SK-N-SH treated with all-trans-retinoic acid at 6 μM for 48 hours (cell line): ENCODE measurements at regions not wholly inside any gene's neighbourhood (a gene's known extent, or its start where the extent isn't known, plus 50 kb on each side); places are given as distances from the start of the nearest gene placed in this dataset.

Source experiments
- ARNTL ChIP-seq: fragments of 450-650 bp; formaldehyde crosslinking; IDR thresholded peaks from 2 replicates; pipeline ENCODE4 v1.5.0; 2020; ENCODE audit warnings: low read depth, mild to moderate bottlenecking, moderate library complexity, borderline replicate concordance
- BACH2 ChIP-seq: fragments of 250-450 bp; sonication (Bioruptor Pico); IDR thresholded peaks from 2 replicates; pipeline ENCODE4 v1.9.0; 2021; ENCODE audit warnings: mild to moderate bottlenecking, borderline replicate concordance
- CREB5 ChIP-seq: fragments of 250-450 bp; sonication (Bioruptor Pico); IDR thresholded peaks from 2 replicates; pipeline ENCODE4 v1.5.1; 2020; ENCODE audit warnings: low read depth, mild to moderate bottlenecking, moderate library complexity
- CSRNP3 ChIP-seq: fragments of 250-450 bp; sonication (Bioruptor Pico); IDR thresholded peaks from 2 replicates; pipeline ENCODE4 v1.5.1; 2021; ENCODE audit warnings: mild to moderate bottlenecking, moderate library complexity
- ESRRG ChIP-seq: fragments of 250-450 bp; sonication (Bioruptor Pico); IDR thresholded peaks from 2 replicates; pipeline ENCODE4 v1.6.1; 2021; ENCODE audit warnings: mild to moderate bottlenecking
- PATZ1 ChIP-seq: fragments of 250-450 bp; sonication (Bioruptor Pico); IDR thresholded peaks from 2 replicates; pipeline ENCODE4 v1.8.0; 2020; ENCODE audit warnings: mild to moderate bottlenecking, moderate library complexity, borderline replicate concordance
- POU6F1 ChIP-seq: fragments of 250-450 bp; sonication (Bioruptor Pico); IDR thresholded peaks from 2 replicates; pipeline ENCODE4 v1.8.0; 2021; ENCODE audit warnings: low read depth, mild to moderate bottlenecking, moderate library complexity, borderline replicate concordance
- RARB ChIP-seq: fragments of 250-450 bp; sonication (Bioruptor Pico); IDR thresholded peaks from 2 replicates; pipeline ENCODE4 v1.8.0; 2021; ENCODE audit warnings: mild to moderate bottlenecking, moderate library complexity
- TOX ChIP-seq: fragments of 250-450 bp; sonication (Bioruptor Pico); IDR thresholded peaks from 2 replicates; pipeline ENCODE4 v1.8.0; 2021; ENCODE audit warnings: mild to moderate bottlenecking, moderate library complexity, borderline replicate concordance
- TSHZ2 ChIP-seq: fragments of 250-450 bp; sonication (Bioruptor Pico); IDR thresholded peaks from 2 replicates; pipeline ENCODE4 v1.5.0; 2020; ENCODE audit warnings: mild to moderate bottlenecking, moderate library complexity
- ZFP3 ChIP-seq: fragments of 250-450 bp; sonication (Bioruptor Pico); IDR thresholded peaks from 2 replicates; pipeline ENCODE4 v1.5.0; 2020; ENCODE audit warnings: mild to moderate bottlenecking, moderate library complexity
- ZNF565 ChIP-seq: fragments of 450-650 bp; formaldehyde crosslinking; conservative IDR thresholded peaks from 2 replicates; pipeline ENCODE4 v1.5.0; 2020; ENCODE audit warnings: low read depth, mild to moderate bottlenecking, moderate library complexity

- TF ChIP-seq ESRRG (CRISPR knock-in tag), result no peak
- no peak for TF ChIP-seq CREB5 (CRISPR knock-in tag)
- no peak for TF ChIP-seq CSRNP3 (CRISPR knock-in tag)
- TF ChIP-seq ZFP3 (CRISPR knock-in tag), result no peak
- TF ChIP-seq PATZ1 (CRISPR knock-in tag), result no peak
- TF ChIP-seq ARNTL (CRISPR knock-in tag), result no peak
- TF ChIP-seq BACH2 (CRISPR knock-in tag), result no peak
- TF ChIP-seq POU6F1, result no peak
- no peak for TF ChIP-seq TSHZ2 (CRISPR knock-in tag)
- no peak for TF ChIP-seq ZNF565
- TF ChIP-seq RARB (CRISPR knock-in tag), result no peak
- TF ChIP-seq TOX (CRISPR knock-in tag), result no peak
Observed at GRCh38 chr20:6665161-6665560, 102.3 kb upstream of the BMP2 start.
